Cardiac muscle cell (in vitro differentiated cells and primary cell): ENCODE measurements at regions not wholly inside any gene's neighbourhood (a gene's known extent, or its start where the extent isn't known, plus 50 kb on each side); places are given as distances from the start of the nearest gene placed in this dataset.

Source experiments
- DNase-seq, 2 donors: peaks; one replicate each; pipeline versions ENCODE4 v3.0.0 to v3.0.0-alpha.2; 2010 to 2017; ENCODE audit warnings: low read depth in 1 of 2, low spot score in 1 of 2
- H3K27ac ChIP-seq: fragments of 200-600 bp; sonication (generic); 2 replicates; pipeline ENCODE4 v1.5.1; 2016
- H3K27me3 ChIP-seq: fragments of 200-600 bp; sonication (generic); 2 replicates; pipeline ENCODE4 v1.6.0; 2016; ENCODE audit warnings: control low read depth
- H3K36me3 ChIP-seq: fragments of 200-600 bp; sonication (generic); 2 replicates; pipeline ENCODE4 v1.5.1; 2016; ENCODE audit warnings: control low read depth
- H3K4me1 ChIP-seq: fragments of 200-600 bp; sonication (generic); 2 replicates; pipeline ENCODE4 v1.8.1; 2017; ENCODE audit warnings: low read depth, mild to moderate bottlenecking, mixed run types
- H3K4me3 ChIP-seq: fragments of 200-600 bp; sonication (generic); 2 replicates; pipeline ENCODE4 v1.5.1; 2016; ENCODE audit warnings: mild to moderate bottlenecking
- H3K9me3 ChIP-seq: fragments of 200-600 bp; sonication (generic); 2 replicates; pipeline ENCODE4 v1.5.1; 2017; ENCODE audit warnings: low read depth, mild to moderate bottlenecking, control low read depth
- CTCF ChIP-seq: IDR thresholded peaks from 2 replicates; pipeline ENCODE4 v1.5.1; 2012; ENCODE audit warnings: low read depth, mild to moderate bottlenecking, low read length

GRCh38 chr2:41697389-41697788, 350.4 kb upstream of the PKDCC start:
- Histone ChIP-seq H3K27me3 (no peaks in the 10 kb centered on the region), H3K4me3 (no peak overlapping the region), H3K27ac (no peak overlapping the region), H3K36me3 (no peaks in the 10 kb centered on the region), H3K4me1 (no peaks in the 10 kb centered on the region), H3K9me3 (no peaks in the 10 kb centered on the region)
- no peak for TF ChIP-seq CTCF
- DNase-seq = no peak

- DNase-seq = peak; percentile 45 to 49
- Histone ChIP-seq H3K4me3 (no peak overlapping the region), H3K9me3 (no peaks in the 10 kb centered on the region), H3K36me3 (no peaks in the 10 kb centered on the region), H3K27me3 (no peaks in the 10 kb centered on the region), H3K27ac (no peak overlapping the region), H3K4me1 (no peaks in the 10 kb centered on the region)
- TF ChIP-seq CTCF = peak; percentile 80
Measured at GRCh38 chr2:41698678-41699422, 349.0 kb upstream of the PKDCC start.

GRCh38 chr2:41701231-41701630, 346.6 kb upstream of the PKDCC start:
- no peaks in the 10 kb centered on the region for H3K9me3 ChIP-seq
- H3K4me1 ChIP-seq = peaks cover 11% of the 10 kb centered on the region
- no peak for DNase-seq
- no peak overlapping the region for H3K27ac ChIP-seq
- TF ChIP-seq CTCF = no peak
- no peaks in the 10 kb centered on the region for H3K27me3 ChIP-seq
- no peak overlapping the region for H3K4me3 ChIP-seq
- H3K36me3 ChIP-seq = no peaks in the 10 kb centered on the region

- Histone ChIP-seq H3K9me3 (no peaks in the 10 kb centered on the region), H3K36me3 (no peaks in the 10 kb centered on the region), H3K27ac (no peak overlapping the region), H3K27me3 (no peaks in the 10 kb centered on the region), H3K4me1 (peaks cover 11% of the 10 kb centered on the region), H3K4me3 (no peak overlapping the region)
- no peak for DNase-seq
- no peak for TF ChIP-seq CTCF
Measured at GRCh38 chr2:41703123-41703522, 344.7 kb upstream of the PKDCC start.

DNA sequence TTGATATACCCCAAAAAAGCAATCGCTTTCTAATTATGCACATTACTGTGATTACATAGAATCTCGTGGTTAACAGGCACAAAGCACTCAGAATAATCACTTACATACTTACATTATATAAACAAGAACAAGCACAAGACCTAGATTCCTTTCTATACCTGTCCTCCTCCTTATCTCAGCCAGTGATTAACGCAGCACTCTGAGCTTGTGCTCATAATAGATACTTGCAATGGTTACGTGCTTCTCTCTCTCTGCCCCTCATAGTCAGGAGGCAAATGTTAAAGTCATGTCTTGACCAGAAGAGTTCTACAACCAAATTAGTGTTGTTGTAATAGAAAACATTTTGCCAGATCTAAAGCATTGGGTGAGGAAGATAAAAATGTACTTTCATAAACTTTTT, 342.2 kb upstream of the PKDCC start:
- no peak for DNase-seq
- TF ChIP-seq CTCF = no peak
- Histone ChIP-seq H3K4me1 (peaks cover 11% of the 10 kb centered on the region), H3K36me3 (no peaks in the 10 kb centered on the region), H3K27me3 (no peaks in the 10 kb centered on the region), H3K27ac (no peak overlapping the region), H3K4me3 (no peak overlapping the region), H3K9me3 (no peaks in the 10 kb centered on the region)
